NOMO-1 treated with DMSO at 0.1 percent for 48 hours (cell line): ENCODE measurements at regions not wholly inside any gene's neighbourhood (a gene's known extent, or its start where the extent isn't known, plus 50 kb on each side); places are given as distances from the start of the nearest gene placed in this dataset.
"Not testable (repeated sequence)": the region's sequence is repeated elsewhere in the genome, so short reads cannot be mapped to it uniquely, and the experiment has no call there.

Experiments used
- DNase-seq: peaks from one replicate; lab custom pipeline; 2025; ENCODE audit not compliant: unreplicated experiment; lab: John Stamatoyannopoulos, UW

GRCh38 chr2:13768274-13768673 is 864.2 kb upstream of the LRATD1 start:
- DNase-seq = no peak

DNA sequence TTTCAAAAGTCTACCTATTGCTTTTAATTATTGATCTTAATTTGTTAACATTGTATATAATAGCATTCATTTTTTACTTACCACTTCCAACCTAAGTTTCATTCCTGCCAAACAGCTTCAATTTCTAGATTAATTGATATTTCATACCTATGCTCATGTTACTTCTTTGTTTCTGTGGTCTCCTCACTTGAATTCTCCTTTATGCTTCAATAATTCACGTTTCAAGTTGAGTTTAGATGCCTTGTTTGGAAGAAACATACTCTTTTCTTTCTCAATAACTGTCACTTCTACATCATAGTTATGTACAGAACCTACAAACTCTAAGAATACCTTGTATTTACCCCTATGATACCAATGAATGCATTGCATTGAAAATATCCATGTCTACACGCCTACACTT is 862.2 kb upstream of the LRATD1 start:
- no peak for DNase-seq

GRCh38 chr2:13779996-13780395 is 852.5 kb upstream of the LRATD1 start:
- DNase-seq = no peak

DNA sequence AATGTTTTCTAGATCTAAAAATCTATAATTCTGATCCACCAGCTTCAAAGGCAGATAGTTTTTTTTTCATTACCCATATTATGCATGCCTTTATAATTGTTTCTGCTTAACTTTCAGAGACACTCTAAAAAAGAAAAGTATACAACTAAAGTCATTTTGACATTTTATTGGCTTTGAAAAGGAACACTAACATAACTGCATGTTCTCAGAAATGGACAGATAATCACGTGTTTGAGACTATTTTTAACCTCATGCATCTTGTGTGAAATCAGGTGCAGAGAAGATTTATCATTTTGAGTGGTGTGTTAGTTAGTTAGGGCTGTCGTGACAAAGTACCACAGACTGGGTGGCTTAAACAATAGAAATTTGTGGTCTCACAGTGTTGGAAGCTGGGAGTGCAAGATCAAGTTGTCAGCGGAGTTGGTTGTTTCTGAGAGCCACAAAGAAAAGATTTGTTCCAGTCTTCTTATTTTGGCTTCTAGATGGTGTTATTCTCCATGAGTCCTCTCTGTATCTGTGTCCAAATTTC is 841.4 kb upstream of the LRATD1 start:
- DNase-seq = no peak

- no peak for DNase-seq
Measured at GRCh38 chr2:13806539-13806938, 826.0 kb upstream of the LRATD1 start.

GRCh38 chr2:13813236-13813635 is 819.3 kb upstream of the LRATD1 start:
- no peak for DNase-seq

DNA sequence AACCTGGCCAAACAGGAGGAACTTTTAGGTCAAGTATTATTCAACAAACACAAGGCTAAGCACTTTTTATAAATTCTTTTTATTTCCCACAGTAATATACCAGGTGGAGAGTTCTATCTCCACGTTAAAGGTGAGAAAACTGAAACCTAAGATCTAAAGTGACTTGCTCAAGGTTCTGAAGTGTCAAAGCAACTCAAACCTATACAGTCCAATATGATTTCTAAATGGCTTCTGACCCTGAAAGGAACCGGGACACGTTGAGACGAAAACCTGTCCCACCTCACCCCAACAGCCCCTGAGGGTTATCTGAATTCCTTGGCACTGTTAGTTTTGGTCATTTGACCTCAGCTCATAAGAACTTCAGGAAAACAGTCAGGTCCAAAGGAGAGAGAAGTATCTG is 814.5 kb upstream of the LRATD1 start:
- DNase-seq = no peak

DNA sequence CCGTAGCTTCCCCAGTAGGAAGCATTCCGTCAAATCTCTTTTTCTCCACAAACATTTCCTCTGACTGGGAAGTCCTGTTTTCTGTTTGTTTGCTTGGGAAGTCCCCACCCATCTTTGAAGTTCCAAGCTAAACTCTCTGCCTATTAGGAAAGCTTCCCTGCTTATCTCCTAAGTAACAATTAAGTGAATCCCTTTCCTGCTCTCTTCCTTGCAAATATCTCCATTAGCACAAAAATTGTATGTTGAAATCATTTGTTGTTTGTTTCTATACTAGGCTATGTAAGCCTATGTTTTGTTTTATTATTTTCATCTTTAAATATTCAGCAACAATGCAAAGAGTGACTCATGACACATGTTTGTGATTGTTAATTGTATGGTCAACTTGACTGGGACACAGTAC is 812.6 kb upstream of the LRATD1 start:
- no peak for DNase-seq

- no peak for DNase-seq
Measured at GRCh38 chr2:13821255-13821880, 811.1 kb upstream of the LRATD1 start.

GRCh38 chr2:13822365-13822764 is 810.2 kb upstream of the LRATD1 start:
- no peak for DNase-seq

DNA sequence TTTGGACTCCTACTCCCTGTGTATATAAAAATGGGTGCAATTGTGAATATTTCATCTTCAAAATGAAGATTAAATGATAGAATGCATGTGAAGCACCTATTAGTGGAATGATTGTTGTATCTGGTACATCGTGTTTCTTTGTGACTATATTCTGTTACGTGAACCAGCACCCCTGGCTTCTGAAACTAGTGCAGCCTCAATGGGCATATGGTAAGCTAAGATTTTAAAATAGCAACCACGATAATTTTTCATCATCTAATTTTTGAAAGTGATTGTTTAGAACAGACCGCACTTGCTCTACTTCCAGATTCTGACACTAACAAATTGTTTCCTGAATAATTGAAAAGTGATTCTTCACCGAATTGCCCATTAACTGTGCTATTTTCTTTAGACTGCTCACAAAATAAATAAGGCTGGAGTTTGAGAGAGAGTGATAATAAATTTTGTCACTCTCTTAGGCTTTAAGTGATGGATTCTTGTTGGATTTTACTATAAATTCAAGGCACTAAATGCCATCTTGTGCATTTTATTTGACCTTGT is 806.1 kb upstream of the LRATD1 start:
- DNase-seq = no peak

DNA sequence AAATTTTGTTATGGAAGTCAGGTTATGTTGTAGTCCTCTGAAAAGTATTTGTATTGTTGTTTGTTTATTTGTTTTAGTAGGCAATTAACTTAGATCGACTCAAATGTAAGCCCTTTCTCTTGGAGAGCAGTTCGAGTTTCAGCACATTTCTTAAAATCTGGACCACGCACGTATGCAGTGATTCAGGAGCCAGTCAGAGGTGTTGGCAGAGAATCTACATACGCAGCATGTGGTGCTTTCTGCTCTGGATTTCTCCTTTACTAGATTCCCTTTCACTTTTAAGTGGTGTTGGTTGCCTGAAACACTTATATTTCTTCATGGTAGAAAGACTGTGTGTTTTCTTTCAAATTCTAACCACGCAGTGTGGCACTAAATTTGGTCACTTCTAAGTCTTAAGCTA is 773.9 kb upstream of the LRATD1 start:
- no peak for DNase-seq

DNA sequence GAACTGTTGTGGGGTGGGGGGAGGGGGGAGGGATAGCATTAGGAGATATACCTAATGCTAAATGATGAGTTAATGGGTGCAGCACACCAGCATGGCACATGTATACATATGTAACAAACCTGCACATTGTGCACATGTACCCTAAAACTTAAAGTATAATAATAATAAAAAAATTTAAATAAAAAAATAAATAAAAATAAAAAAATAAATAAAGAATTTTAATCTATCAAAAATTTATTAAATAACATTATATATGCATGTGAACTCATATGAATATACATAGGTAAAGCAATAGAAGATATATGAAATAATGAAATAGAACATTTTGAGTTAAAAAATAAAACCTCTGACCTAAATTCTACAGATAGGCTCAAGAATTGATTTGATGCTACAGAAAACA is 764.2 kb upstream of the LRATD1 start:
- not testable (repeated sequence) for DNase-seq

DNA sequence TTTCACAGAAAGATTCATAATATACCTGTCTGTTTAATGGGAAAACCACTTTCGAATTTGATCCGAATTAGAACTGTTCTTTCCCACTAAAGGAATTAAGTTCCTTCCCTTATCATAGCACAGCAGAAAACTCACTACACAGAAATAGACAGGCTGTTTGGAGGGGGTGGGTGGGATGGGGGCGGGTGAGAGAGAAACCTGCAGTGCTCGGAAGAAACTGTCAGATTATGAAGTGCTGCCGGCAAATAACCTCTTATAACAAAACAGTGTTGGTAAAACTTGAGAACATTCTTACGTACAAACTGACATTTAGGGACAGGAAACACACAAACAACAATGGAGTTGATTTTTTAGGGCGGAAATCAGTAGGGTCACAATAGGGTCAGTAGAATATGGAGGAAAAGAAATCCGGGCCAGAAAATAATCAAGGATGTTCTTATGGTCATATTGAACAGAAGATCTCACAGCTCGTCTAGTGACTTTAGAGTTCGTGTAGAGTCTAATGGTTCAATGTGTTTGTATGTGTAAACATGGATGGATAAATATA is 756.0 kb upstream of the LRATD1 start:
- DNase-seq = no peak

GRCh38 chr2:13877571-13877970 is 754.9 kb upstream of the LRATD1 start:
- no peak for DNase-seq

- DNase-seq = no peak
Measured at GRCh38 chr2:13884291-13884976, 748.1 kb upstream of the LRATD1 start.

GRCh38 chr2:13901526-13901925 is 731.0 kb upstream of the LRATD1 start:
- DNase-seq = no peak

- DNase-seq = no peak
Measured at GRCh38 chr2:13905831-13906230, 726.7 kb upstream of the LRATD1 start.

DNA sequence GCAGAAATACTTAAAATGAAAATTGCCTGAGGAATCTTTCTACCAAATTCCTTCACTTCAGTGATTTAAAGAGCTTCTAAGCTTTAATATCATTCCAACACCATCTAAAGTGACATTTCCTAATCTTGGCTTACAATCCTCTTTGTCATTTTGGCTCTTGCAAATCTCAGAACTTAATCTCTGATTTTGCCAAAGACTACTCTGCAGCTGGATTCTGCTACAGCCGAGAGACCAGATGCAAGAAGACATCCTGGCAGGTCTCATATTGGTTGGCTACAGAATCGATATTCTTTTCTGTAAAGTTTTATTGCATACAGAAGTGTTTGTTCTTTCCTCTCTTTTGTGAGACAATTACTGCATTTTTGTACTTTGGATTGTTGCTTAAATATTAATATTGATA is 716.5 kb upstream of the LRATD1 start:
- no peak for DNase-seq

DNA sequence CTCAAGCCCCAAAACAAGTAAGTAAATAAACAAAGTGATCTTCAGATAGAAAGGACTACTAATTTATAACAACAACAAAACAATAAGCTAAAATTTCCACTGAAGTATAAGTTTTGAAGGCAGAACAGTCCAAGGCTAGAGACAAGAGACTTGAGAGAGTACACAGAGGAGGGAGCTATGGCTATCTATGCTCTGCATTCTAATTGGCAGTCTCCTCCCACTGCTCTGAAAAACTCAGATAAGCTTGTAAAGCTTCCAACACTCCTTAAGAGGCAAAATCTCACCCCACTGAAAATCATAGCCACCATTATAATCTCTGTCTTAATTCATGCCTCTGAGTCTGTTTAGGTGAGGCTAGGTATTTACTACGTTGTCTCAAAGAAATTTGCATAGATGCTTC is 714.6 kb upstream of the LRATD1 start:
- no peak for DNase-seq

GRCh38 chr2:13919981-13920382 is 712.5 kb upstream of the LRATD1 start:
- no peak for DNase-seq

- DNase-seq = no peak
Measured at GRCh38 chr2:13921245-13921644, 711.3 kb upstream of the LRATD1 start.
